GM12864 (cell line): ENCODE measurements at regions not wholly inside any gene's neighbourhood (a gene's known extent, or its start where the extent isn't known, plus 50 kb on each side); places are given as distances from the start of the nearest gene placed in this dataset.

Experiments used
- DNase-seq: peaks from one replicate; pipeline ENCODE4 v3.0.0-alpha.2; 2011; ENCODE audit warnings: low read depth
- H3K4me3 ChIP-seq: 2 replicates; pipeline ENCODE4 v1.5.1; 2011; ENCODE audit warnings: mild to moderate bottlenecking, low read depth, low read length, control low read depth
- CTCF ChIP-seq: IDR thresholded peaks from 2 replicates; pipeline ENCODE4 v1.5.1; 2011; ENCODE audit warnings: low read depth, mild to moderate bottlenecking, moderate library complexity, low read length, control low read depth, inconsistent platforms; ENCODE audit errors: missing control alignments

GRCh38 chr7:117944886-117945285 is 71.6 kb upstream of the CTTNBP2 start:
- no peak for DNase-seq
- H3K4me3 ChIP-seq = no peak overlapping the region
- TF ChIP-seq CTCF = no peak

GRCh38 chr7:117946151-117946633 is 73.0 kb upstream of the CTTNBP2 start:
- no peak overlapping the region for H3K4me3 ChIP-seq
- DNase-seq = no peak
- TF ChIP-seq CTCF = no peak

- DNase-seq = no peak
- no peak overlapping the region for H3K4me3 ChIP-seq
- peak; percentile 18 for TF ChIP-seq CTCF
Observed at GRCh38 chr7:117949232-117949631, 76.0 kb upstream of the CTTNBP2 start.

- no peak for TF ChIP-seq CTCF
- no peak for DNase-seq
- H3K4me3 ChIP-seq = no peak overlapping the region
Observed at GRCh38 chr7:117950601-117951260, 77.5 kb upstream of the CTTNBP2 start.

- H3K4me3 ChIP-seq = no peak overlapping the region
- no peak for DNase-seq
- no peak for TF ChIP-seq CTCF
Observed at GRCh38 chr7:117951285-117951684, 78.0 kb upstream of the CTTNBP2 start.

- DNase-seq = no peak
- H3K4me3 ChIP-seq = no peak overlapping the region
- no peak for TF ChIP-seq CTCF
Observed at GRCh38 chr7:117951691-117952280, 78.5 kb upstream of the CTTNBP2 start.

- TF ChIP-seq CTCF = no peak
- DNase-seq = no peak
- H3K4me3 ChIP-seq = no peak overlapping the region
Observed at GRCh38 chr7:117955046-117955445, 81.8 kb upstream of the CTTNBP2 start.
